ACC112 (cell line): ENCODE measurements at regions not wholly inside any gene's neighbourhood (a gene's known extent, or its start where the extent isn't known, plus 50 kb on each side); places are given as distances from the start of the nearest gene placed in this dataset.

ENCODE experiments used
- H2AFZ ChIP-seq: fragments of 200-600 bp; sonication (generic); one replicate; pipeline ENCODE4 v1.6.0; 2017; ENCODE audit warnings: antibody characterized with exemption, low read length; ENCODE audit not compliant: unreplicated experiment
- H3K27ac ChIP-seq: fragments of 200-600 bp; sonication (generic); 2 replicates; pipeline ENCODE4 v1.5.1; 2014; ENCODE audit warnings: low read depth, mild to moderate bottlenecking, antibody characterized with exemption, low read length, moderate library complexity
- H3K27me3 ChIP-seq: fragments of 200-600 bp; sonication (generic); 2 replicates; pipeline ENCODE4 v1.6.1; 2014; ENCODE audit warnings: mild to moderate bottlenecking, antibody characterized with exemption, low read length, moderate library complexity, mixed read lengths; ENCODE audit not compliant: insufficient read depth
- H3K36me3 ChIP-seq: fragments of 200-600 bp; sonication (generic); 2 replicates; pipeline ENCODE4 v1.6.1; 2016; ENCODE audit warnings: mild to moderate bottlenecking, antibody characterized with exemption, low read length, moderate library complexity, mixed read lengths; ENCODE audit not compliant: insufficient read depth
- H3K4me1 ChIP-seq: fragments of 200-600 bp; sonication (generic); one replicate; pipeline ENCODE4 v1.6.1; 2016; ENCODE audit warnings: low read length, mixed read lengths; ENCODE audit not compliant: insufficient read depth, unreplicated experiment, control insufficient read depth
- H3K4me3 ChIP-seq: fragments of 200-600 bp; sonication (generic); 2 replicates; pipeline ENCODE4 v1.5.1; 2014; ENCODE audit warnings: mild to moderate bottlenecking, low read depth, low read length
- H3K79me2 ChIP-seq: fragments of 200-600 bp; sonication (generic); one replicate; pipeline ENCODE4 v1.6.0; 2016; ENCODE audit warnings: low read length; ENCODE audit not compliant: control insufficient read depth, unreplicated experiment, insufficient read depth

GRCh38 chr9:75653750-75654149, 236.7 kb upstream of the PCSK5 start:
- Histone ChIP-seq H3K27ac (no peak overlapping the region), H3K79me2 (no peaks in the 10 kb centered on the region), H3K27me3 (no peaks in the 10 kb centered on the region), H3K4me1 (no peaks in the 10 kb centered on the region), H3K4me3 (no peak overlapping the region), H3K36me3 (no peaks in the 10 kb centered on the region), H2AFZ (no peak overlapping the region)

GRCh38 chr9:75657015-75657414, 233.5 kb upstream of the PCSK5 start:
- Histone ChIP-seq H3K27me3 (no peaks in the 10 kb centered on the region), H3K36me3 (no peaks in the 10 kb centered on the region), H3K4me3 (no peak overlapping the region), H2AFZ (no peak overlapping the region), H3K4me1 (no peaks in the 10 kb centered on the region), H3K27ac (no peak overlapping the region), H3K79me2 (no peaks in the 10 kb centered on the region)

- H3K79me2 ChIP-seq = no peaks in the 10 kb centered on the region
- no peak overlapping the region for H3K27ac ChIP-seq
- no peaks in the 10 kb centered on the region for H3K4me1 ChIP-seq
Observed at GRCh38 chr9:75658301-75658905, 232.1 kb upstream of the PCSK5 start.

GRCh38 chr9:75664597-75664996, 225.9 kb upstream of the PCSK5 start:
- H3K4me1 ChIP-seq = no peaks in the 10 kb centered on the region
- no peaks in the 10 kb centered on the region for H3K27me3 ChIP-seq
- H3K4me3 ChIP-seq = no peak overlapping the region
- H3K79me2 ChIP-seq = no peaks in the 10 kb centered on the region
- H3K36me3 ChIP-seq = no peaks in the 10 kb centered on the region
- no peak overlapping the region for H3K27ac ChIP-seq
- H2AFZ ChIP-seq = no peak overlapping the region

More at GRCh38 chr9:75658301-75658905, 232.1 kb upstream of the PCSK5 start:
- H3K36me3 ChIP-seq = no peaks in the 10 kb centered on the region
- H3K27me3 ChIP-seq = no peaks in the 10 kb centered on the region
- H3K4me3 ChIP-seq = no peak overlapping the region
- H2AFZ ChIP-seq = no peak overlapping the region

- Histone ChIP-seq H3K79me2 (no peaks in the 10 kb centered on the region), H3K27ac (no peak overlapping the region), H3K4me3 (no peak overlapping the region), H3K4me1 (no peaks in the 10 kb centered on the region), H3K36me3 (no peaks in the 10 kb centered on the region), H3K27me3 (no peaks in the 10 kb centered on the region), H2AFZ (no peak overlapping the region)
Observed at GRCh38 chr9:75666856-75667554, 223.5 kb upstream of the PCSK5 start.

GRCh38 chr9:75669721-75670120, 220.8 kb upstream of the PCSK5 start:
- no peaks in the 10 kb centered on the region for H3K79me2 ChIP-seq
- no peaks in the 10 kb centered on the region for H3K27me3 ChIP-seq
- H3K4me1 ChIP-seq = no peaks in the 10 kb centered on the region
- no peak overlapping the region for H3K4me3 ChIP-seq
- H2AFZ ChIP-seq = no peak overlapping the region
- H3K27ac ChIP-seq = no peak overlapping the region
- H3K36me3 ChIP-seq = no peaks in the 10 kb centered on the region

GRCh38 chr9:75671354-75671753, 219.1 kb upstream of the PCSK5 start:
- no peaks in the 10 kb centered on the region for H3K27me3 ChIP-seq
- H3K4me3 ChIP-seq = no peak overlapping the region
- no peaks in the 10 kb centered on the region for H3K36me3 ChIP-seq
- no peaks in the 10 kb centered on the region for H3K79me2 ChIP-seq
- no peak overlapping the region for H3K27ac ChIP-seq
- H2AFZ ChIP-seq = no peak overlapping the region
- no peaks in the 10 kb centered on the region for H3K4me1 ChIP-seq

GRCh38 chr9:75672478-75672877, 218.0 kb upstream of the PCSK5 start:
- no peaks in the 10 kb centered on the region for H3K36me3 ChIP-seq
- H2AFZ ChIP-seq = no peak overlapping the region
- no peaks in the 10 kb centered on the region for H3K79me2 ChIP-seq
- no peak overlapping the region for H3K27ac ChIP-seq
- no peaks in the 10 kb centered on the region for H3K4me1 ChIP-seq
- H3K27me3 ChIP-seq = no peaks in the 10 kb centered on the region
- no peak overlapping the region for H3K4me3 ChIP-seq

GRCh38 chr9:75683591-75683990, 206.9 kb upstream of the PCSK5 start:
- Histone ChIP-seq H3K4me3 (no peak overlapping the region), H3K4me1 (no peaks in the 10 kb centered on the region), H3K79me2 (no peaks in the 10 kb centered on the region), H3K27ac (no peak overlapping the region), H3K36me3 (no peaks in the 10 kb centered on the region), H2AFZ (no peak overlapping the region), H3K27me3 (no peaks in the 10 kb centered on the region)

- Histone ChIP-seq H3K4me3 (no peak overlapping the region), H3K4me1 (no peaks in the 10 kb centered on the region), H3K27ac (no peak overlapping the region), H3K79me2 (no peaks in the 10 kb centered on the region), H2AFZ (no peak overlapping the region), H3K27me3 (no peaks in the 10 kb centered on the region), H3K36me3 (no peaks in the 10 kb centered on the region)
Observed at GRCh38 chr9:75685062-75685461, 205.4 kb upstream of the PCSK5 start.

GRCh38 chr9:75687359-75687953, 203.0 kb upstream of the PCSK5 start:
- Histone ChIP-seq H3K27me3 (no peaks in the 10 kb centered on the region), H3K4me3 (no peak overlapping the region), H3K36me3 (no peaks in the 10 kb centered on the region), H3K4me1 (no peaks in the 10 kb centered on the region), H3K27ac (no peak overlapping the region), H3K79me2 (no peaks in the 10 kb centered on the region), H2AFZ (no peak overlapping the region)
